ENCODE measurements at regions not wholly inside any gene's neighbourhood (a gene's known extent, or its start where the extent isn't known, plus 50 kb on each side); places are given as distances from the start of the nearest gene placed in this dataset.
A peak's percentile ranks its signal among the peaks of the same experiment; 100 is the strongest.

DNA sequence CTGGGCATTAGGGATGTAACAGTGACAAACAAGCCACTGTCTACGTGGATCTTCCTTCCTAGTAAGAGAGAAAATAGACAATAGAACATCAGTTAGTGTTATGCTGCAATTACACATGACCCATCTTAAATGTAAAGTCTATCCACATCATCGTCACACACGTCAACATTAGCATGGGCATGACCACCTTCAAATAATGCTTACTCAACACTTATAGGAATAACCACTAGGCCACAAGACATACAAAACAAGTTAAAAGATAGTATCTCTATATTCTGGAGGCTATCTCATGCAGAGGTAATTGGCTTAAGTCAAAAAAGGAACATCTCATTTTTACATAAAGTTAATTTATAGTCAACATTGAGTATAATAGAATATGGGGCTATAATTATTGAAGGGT is 156.5 kb downstream of the MOXD1 start:
- no peak overlapping the region for H3K4me3 ChIP-seq (ENCODE audit: low read length)
- DNase-seq (ENCODE audit: low read depth): no peak
- TF ChIP-seq, protein P1, sequence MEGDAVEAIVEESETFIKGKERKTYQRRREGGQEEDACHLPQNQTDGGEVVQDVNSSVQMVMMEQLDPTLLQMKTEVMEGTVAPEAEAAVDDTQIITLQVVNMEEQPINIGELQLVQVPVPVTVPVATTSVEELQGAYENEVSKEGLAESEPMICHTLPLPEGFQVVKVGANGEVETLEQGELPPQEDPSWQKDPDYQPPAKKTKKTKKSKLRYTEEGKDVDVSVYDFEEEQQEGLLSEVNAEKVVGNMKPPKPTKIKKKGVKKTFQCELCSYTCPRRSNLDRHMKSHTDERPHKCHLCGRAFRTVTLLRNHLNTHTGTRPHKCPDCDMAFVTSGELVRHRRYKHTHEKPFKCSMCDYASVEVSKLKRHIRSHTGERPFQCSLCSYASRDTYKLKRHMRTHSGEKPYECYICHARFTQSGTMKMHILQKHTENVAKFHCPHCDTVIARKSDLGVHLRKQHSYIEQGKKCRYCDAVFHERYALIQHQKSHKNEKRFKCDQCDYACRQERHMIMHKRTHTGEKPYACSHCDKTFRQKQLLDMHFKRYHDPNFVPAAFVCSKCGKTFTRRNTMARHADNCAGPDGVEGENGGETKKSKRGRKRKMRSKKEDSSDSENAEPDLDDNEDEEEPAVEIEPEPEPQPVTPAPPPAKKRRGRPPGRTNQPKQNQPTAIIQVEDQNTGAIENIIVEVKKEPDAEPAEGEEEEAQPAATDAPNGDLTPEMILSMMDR (IDR thresholded peaks at IDR 0.05; ENCODE audit: insufficient read depth, low read depth, low read length, missing control alignments): no peak

GRCh38 chr6:132236744-132237143 is 164.5 kb downstream of the MOXD1 start:
- H3K4me3 ChIP-seq (ENCODE audit: low read length): no peak overlapping the region
- no peak for DNase-seq (ENCODE audit: low read depth)
- TF ChIP-seq, protein P1 (IDR thresholded peaks at IDR 0.05; ENCODE audit: insufficient read depth, low read depth, low read length, missing control alignments): no peak

GRCh38 chr6:132236281-132236680 is 165.0 kb downstream of the MOXD1 start:
- no peak for DNase-seq (ENCODE audit: low read depth)
- TF ChIP-seq, protein P1 (IDR thresholded peaks at IDR 0.05; ENCODE audit: insufficient read depth, low read depth, low read length, missing control alignments): no peak
- H3K4me3 ChIP-seq (ENCODE audit: low read length): no peak overlapping the region

DNA sequence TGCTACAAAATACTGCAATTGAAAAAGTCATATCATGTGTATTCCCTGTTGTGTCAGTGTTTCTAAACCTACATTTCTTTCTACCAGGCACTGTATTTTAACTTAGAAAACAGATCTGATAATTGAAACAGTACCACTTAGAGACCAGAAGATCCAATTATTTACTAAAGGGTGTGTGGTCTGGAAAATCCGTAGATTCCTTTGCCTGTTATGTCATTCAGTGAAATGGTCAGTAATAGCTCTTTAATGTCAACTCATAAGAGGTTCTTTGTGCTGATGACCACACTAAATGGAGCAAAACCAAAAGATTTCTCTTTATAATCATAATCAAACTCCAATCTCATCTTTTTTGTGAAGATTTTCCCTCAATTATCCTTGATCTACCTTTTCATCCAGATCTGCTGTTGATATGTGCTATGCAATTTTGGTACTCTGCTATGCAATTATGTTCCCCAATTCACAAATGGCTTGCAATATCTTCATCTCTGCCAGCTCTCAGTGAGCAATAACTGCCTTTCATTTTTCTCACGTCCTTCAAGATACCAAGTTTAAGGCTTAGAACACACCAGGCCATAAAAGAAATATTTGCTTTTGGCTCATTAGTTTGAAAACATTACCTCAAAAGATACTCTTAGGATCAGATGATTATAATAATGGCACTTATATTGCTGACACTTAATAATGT is 165.5 kb downstream of the MOXD1 start:
- TF ChIP-seq, protein P1 (IDR thresholded peaks at IDR 0.05; ENCODE audit: insufficient read depth, low read depth, low read length, missing control alignments): no peak
- H3K4me3 ChIP-seq (ENCODE audit: low read length): no peak overlapping the region
- no peak for DNase-seq (ENCODE audit: low read depth)

GRCh38 chr6:132234356-132234755 is 166.9 kb downstream of the MOXD1 start:
- no peak overlapping the region for H3K4me3 ChIP-seq (ENCODE audit: low read length)
- TF ChIP-seq, protein P1 (IDR thresholded peaks at IDR 0.05; ENCODE audit: insufficient read depth, low read depth, low read length, missing control alignments): no peak
- peak; percentile 46 for DNase-seq (ENCODE audit: low read depth)

DNA sequence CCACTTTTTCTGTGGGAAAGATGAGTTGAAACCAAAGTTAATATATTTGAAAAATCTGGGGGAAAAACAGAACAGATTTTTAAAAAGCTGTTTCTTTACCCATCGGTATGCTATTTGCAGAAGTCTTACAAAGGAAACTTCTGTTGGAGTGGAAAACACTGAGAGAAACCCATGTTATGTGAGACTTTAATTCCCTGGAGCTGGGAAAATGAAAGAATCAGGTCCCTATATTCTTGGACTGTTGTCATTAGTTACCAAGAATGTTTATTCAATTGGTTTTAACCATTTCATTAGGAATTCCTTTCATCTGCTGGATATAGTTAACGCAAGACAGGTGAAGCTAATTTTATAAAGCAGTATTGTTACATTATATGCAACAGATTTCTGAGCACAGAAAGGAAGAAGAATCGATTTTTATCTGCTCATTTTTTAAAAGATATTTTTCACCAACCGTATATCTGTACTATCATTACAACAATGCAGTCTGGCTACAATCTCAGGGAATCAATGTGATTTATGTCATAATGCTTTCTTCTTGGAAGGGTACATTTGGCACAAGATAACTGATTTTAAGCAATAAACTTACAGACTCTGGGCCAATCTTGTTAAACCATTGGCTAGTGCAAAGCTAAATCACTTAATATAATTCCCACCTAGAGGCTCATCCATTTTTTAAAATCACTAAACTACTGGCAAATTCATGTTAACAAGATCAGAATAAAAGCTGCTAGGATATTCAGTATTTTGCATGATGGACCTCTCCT is 170.0 kb downstream of the MOXD1 start:
- DNase-seq (ENCODE audit: low read depth): no peak
- no peak overlapping the region for H3K4me3 ChIP-seq (ENCODE audit: low read length)
- TF ChIP-seq, protein P1 (IDR thresholded peaks at IDR 0.05; ENCODE audit: insufficient read depth, low read depth, low read length, missing control alignments): no peak
